GM18505 (cell line): ENCODE measurements at regions not wholly inside any gene's neighbourhood (a gene's known extent, or its start where the extent isn't known, plus 50 kb on each side); places are given as distances from the start of the nearest gene placed in this dataset.

Experiments used
- ATAC-seq: cut with Tn5 transposase; IDR thresholded peaks from one replicate; pipeline ENCODE4 v1.9.1; 2021; ENCODE audit not compliant: unreplicated experiment
- POLR2A ChIP-seq: IDR thresholded peaks from 4 replicates; pipeline ENCODE4 v1.6.1; 2011; ENCODE audit warnings: borderline replicate concordance; ENCODE audit not compliant: insufficient read depth, insufficient read length; ENCODE audit errors: extremely low read depth

DNA sequence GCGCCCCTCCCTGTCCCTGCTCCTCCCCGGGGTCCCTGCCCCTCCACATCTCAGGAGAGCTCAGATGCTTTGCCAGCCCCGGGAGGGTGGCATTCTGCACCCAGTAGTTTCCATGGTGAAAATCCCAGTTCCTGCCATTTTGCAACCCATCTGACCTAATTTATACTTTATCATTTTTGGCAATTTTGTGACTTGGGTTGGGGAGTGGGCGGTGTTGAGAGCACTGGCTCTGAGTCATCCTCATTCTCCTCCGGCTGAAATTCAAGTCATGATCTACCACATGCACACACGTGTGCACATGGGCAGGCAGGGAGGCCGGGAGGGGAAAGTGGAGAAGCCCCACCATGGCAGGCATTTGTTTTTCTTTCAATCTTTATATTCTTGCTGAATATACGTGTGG is 208.6 kb downstream of the URI1 start:
- ATAC-seq, result no peak

DNA sequence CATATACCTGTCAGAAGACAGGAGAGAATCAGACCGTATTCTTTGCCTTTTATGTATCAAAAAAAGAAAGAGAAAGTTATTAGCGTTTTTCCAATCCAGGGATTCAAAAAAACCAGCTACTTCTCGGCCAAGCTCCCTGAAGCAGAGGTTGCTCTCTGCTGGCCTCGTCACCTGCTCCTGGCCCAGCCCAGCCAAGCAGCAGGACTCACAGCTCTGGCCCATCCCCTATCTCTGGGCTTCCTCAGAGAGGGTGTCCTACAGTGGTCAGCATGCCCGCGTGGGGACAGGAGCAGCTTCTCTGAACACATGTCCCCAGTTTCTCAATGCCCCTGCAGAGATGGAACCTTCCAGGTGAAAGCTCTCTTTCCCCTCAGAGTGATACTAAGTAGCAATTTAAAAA is 209.0 kb downstream of the URI1 start:
- no peak for TF ChIP-seq POLR2A
- no peak for ATAC-seq

More for the DNA sequence above, 208.6 kb downstream of the URI1 start:
- no peak for TF ChIP-seq POLR2A

DNA sequence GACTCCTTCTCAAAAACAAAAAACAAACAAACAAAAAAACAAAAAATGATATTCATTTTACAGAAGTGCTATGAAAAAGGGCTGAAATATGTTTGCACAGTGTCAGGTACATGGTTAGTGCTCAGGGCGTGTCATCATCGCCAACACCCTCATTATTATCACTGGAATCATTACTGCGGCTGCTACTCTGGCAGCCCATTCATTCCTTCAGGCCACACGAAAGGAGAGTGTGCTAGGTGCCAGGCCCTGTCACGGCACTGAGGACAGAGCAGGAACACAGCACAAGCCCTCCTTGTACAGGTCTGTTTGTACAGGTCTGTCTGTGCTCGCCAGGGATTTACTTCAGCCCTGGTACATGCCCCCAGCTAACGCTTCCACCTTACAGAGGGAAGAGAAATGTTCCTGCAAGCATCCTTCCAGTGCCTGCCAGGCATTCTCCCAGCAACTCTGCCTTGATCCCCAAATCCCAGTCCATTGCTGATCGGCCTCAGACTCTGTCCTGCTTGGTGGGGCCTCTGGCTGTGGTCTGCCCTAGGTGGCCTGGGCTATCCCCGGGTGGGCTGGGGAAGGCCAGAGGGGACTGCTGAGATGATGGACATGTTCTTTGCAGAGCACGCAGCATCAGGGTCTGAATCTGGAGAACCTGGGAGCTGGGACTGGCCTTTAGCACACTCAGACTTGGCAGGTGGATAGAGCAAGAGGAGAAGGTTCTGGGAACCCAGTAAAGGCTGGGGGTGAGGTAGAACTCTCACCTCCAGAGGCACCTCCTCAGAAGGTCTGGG is 210.7 kb downstream of the URI1 start:
- no peak for TF ChIP-seq POLR2A
- no peak for ATAC-seq

DNA sequence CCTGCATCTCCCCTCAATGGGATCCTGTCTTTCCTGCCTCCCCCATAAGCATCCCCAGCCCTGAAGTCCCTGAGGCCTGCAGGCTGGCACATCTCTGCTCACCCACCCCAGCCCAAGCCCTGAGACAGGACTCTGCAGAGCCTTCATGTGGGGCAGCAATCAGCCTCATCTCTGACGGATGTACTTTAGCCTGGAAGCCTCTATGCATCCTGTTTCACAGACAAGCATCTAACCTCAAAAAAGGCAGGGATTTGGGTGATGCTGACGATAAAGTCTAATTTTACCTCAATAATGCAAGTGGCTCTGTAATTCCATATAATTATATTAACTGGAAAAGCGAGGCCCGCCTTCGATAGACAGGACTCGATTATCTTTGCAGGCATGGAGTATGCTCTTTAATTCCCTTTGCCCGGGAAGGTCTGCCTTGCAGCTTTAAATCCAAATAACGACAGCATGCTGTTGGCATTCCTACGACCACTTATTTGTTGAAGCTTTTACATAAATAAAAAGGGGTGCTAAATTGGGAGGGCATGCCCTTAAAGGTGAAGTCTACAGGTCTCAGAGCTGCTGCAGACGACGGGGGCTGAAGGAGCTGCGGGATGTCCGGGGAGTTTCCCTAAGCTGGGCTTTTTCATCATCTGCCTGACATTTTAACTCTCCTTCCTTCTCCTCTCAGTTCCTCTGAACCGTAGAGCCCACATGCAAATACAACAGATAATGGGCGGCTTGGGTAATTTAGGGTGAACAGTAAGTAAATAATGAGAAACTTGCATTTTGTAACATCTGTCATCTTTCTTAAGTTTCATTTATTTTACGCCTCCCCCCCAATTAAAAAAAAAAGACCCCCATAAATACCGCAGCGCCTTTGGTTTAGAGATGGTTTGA is 211.5 kb downstream of the URI1 start:
- no peak for TF ChIP-seq POLR2A
- ATAC-seq, result peak; percentile 77

DNA sequence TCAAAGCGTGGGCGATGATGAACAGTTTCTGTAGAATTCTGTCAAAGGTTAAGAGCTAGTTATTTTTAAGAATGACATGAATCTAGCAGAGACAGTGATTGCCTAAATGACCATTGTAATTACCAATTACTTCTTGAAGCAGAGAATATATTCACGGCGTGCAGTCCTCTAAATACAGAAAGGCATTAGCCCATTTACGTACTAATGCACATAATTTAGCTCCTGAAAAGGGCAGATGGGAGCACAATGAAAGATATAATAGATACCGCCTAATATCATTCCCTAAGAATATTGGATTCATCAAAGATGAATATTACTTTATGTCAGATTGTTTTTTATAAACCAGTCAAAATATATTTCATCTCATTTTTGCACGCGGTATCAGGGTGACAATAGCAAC is 212.4 kb downstream of the URI1 start:
- no peak for ATAC-seq
- TF ChIP-seq POLR2A, result no peak

DNA sequence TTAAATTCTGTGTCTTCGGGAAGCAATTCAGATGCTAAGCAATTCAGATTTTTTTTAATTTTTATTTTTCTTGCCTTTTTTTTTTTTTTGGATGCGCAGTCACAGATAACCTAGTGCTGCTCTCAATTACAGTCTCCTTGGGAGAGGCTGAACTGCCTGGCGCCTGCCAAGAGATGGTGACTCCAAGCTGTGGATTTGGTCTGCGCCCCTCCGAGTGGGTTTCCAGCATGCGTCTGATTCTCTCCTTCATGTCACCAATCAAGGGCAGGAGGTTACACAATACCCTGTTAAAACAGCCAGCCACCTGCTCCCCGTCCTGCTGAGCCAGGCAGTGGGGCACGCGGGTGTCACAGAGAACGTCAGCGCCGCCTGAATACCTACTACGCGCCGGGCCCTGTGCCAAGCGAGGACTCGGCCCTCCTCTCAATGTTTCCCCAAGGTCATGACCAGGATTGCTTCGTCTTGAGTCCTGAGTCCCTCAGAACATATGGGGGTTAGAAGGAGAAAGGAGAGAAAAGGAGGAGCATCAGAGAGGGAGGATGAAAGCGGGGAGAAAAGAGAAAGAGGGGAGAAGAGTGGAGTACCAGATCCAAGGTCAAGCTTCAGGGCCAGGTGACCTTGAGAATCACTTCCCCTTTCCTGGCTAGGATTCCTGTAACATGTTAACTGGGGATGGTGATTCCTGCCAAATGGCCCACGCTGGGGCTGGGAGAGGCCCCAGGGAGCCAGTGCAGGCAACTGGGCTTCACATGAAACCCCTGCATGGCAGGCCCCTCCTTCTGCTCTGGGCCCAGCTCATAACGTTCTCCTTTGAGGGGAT is 213.6 kb downstream of the URI1 start:
- no peak for ATAC-seq
- no peak for TF ChIP-seq POLR2A

DNA sequence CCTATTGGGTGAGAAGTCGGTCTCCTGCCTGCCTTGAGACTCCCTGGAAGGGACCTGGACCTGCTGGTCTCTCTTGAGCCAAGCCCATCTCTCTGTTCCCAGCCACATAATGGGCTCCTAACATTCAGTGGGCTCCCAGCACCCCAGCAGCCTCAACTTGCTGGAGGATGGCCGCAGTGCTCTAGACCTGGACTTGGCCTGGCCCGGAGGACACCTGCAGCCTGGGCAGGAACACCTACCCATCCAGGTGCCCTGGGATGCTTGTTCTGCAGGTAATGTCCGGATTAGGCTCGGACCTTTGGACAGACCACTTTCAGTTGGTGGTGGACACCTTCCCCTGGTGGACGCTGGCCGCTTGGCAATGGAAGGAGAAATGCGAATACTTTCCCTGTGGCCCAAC is 214.6 kb downstream of the URI1 start:
- ATAC-seq, result no peak
- TF ChIP-seq POLR2A, result no peak

DNA sequence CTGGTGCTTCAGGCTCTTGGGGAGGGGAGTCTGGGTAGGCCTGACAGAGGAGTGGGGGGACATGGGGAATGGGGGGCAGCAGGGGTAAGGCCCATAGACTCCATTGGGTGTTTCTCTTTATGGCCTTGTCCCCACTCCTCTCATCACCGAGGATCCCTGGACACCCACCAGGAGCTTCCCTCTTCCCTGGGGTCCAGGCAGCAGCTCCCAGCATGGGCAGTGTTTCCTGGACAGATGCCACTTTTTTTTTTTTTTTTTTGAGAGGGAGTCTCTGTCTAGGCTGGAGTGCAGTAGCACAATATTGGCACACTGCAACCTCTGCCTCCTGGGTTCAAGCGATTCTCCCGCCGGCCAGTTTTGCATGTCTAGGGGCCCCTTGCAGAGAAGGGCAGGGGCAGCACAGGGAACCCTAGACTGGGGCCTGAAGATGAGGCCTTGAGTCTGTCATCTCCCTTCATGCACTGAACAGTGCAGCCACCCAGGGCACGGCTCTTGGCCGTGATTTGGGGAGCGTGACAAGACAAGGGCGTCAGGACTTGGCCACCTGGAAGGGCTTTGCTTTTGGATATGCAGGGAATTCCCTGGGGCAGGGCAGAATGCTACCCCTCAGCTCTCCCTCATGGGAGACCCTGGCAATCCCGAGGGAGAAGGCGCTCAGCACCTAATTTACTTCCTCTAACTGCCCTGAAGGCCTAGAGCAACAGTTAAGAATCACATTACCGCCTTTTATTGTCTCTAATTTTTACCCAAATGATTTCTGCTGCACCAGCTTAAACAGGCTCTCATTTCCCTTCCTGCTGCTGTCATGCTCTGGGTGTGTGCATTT is 213.9 kb upstream of the ZNF536 start:
- TF ChIP-seq POLR2A, result no peak
- no peak for ATAC-seq

DNA sequence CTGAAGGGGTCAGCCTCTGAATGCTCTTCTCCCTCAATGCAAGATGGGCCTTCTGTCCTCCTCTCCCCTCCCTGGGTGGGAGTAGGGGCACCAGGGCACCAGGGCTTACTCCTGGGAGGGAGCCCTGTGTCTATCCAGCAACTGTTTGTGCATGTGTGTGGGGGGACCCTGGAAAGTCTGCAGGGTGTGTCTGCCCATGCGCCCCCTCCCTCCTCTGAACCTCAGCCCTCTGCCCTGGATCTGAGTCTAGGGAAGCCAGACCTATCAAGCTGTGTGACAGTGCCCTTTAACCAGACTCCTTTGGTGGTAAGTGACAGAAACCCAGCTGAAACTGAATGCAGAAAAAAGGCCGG is 213.3 kb upstream of the ZNF536 start:
- no peak for TF ChIP-seq POLR2A
- no peak for ATAC-seq

DNA sequence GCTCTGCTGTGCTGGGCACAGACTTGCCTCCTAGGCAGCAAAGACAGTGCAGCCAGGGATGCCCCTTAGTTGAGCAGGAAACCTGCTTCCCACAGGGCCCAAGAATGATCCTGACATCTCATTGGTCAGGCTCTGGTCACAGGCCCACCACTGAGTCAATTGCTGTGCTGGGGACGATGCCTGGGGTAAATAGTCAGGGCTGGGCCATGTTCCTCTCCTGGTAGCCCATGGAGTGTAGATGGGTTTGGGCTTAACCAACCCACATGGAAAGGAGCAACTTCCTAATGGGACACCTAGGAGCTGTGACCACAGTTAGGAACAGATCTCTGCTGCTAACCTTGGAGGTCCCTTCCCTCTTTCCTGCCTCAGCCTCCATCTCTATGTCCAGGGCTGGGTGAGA is 212.5 kb upstream of the ZNF536 start:
- ATAC-seq, result no peak
- no peak for TF ChIP-seq POLR2A

DNA sequence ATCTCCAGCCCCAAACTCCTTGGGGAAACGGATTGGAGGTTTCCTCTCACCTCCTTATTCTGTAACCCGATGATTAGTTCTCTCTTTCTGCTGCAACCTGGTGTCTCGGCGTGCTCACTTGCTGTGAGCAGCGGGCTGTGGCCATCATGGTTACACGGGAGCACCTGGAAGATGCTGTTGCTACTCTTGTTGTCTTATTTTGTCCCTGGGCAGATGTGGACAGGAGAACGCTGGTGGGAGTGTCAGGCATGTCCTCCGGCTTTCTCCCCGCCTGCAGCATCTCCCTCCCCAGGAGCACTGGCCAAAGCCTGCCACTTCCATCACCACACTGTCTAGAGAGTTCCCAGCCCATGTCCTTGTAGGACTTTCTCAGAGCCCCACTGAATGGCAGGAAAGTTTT is 211.8 kb upstream of the ZNF536 start:
- no peak for TF ChIP-seq POLR2A

DNA sequence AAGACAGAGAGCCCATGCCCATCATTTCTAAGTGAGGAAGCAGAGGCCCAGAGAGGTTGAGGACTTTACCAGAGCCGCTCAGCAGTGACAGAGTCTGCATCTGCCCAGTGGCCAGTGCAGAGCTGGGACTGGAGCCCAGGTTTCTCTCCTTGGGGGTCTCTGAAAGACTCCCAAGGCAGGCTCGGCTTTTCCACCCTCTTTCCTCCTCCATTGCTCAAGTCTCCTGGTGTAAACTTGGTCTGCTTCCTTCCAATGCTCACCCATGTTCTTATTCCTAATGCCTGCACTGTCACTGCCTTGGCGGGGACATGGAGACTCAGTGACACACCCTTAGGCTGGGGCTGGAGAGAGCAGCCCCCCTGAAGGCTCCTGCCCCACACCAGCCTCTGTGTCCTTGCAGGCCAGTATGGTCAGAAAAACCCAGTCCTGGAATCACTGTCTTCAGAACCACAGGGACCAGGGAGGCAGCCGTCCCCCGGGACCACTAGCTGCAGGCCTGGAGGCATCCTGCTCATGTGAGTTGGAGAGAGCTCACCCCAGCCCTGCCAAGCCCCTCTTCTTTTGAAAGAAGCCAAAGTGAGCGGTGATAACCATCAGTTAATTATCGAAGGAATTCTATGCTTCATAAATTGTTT is 211.0 kb upstream of the ZNF536 start:
- no peak for TF ChIP-seq POLR2A
- ATAC-seq, result no peak

More for the DNA sequence above, 211.8 kb upstream of the ZNF536 start:
- no peak for ATAC-seq
